Bronchial epithelial cell (primary cell): ENCODE measurements at regions not wholly inside any gene's neighbourhood (a gene's known extent, or its start where the extent isn't known, plus 50 kb on each side); places are given as distances from the start of the nearest gene placed in this dataset.

Source experiments
- DNase-seq: peaks from one replicate; pipeline ENCODE4 v3.0.0-alpha.2; 2010; ENCODE audit warnings: low read depth
- FAIRE-seq: peaks from 2 replicates; lab custom pipeline; 2011; peaks lifted over from hg19 to GRCh38; lab: Jason Lieb, UNC
- H3K27me3 ChIP-seq: 2 replicates; pipeline ENCODE4 v1.5.1; 2011; ENCODE audit warnings: low read length; ENCODE audit not compliant: control insufficient read depth, insufficient read depth
- H3K36me3 ChIP-seq: 2 replicates; pipeline ENCODE4 v1.5.1; 2011; ENCODE audit warnings: low read length; ENCODE audit not compliant: control insufficient read depth, insufficient read depth
- H3K4me3 ChIP-seq: 2 replicates; pipeline ENCODE4 v1.5.1; 2011; ENCODE audit warnings: mild to moderate bottlenecking, low read depth, low read length, control low read depth
- TF ChIP-seq, protein P1 (sequence below): IDR thresholded peaks from 2 replicates; pipeline ENCODE4 v1.5.1; 2011; ENCODE audit warnings: mild to moderate bottlenecking, moderate library complexity, low read length, control low read depth, inconsistent platforms; ENCODE audit not compliant: insufficient read depth, severe bottlenecking

DNA sequence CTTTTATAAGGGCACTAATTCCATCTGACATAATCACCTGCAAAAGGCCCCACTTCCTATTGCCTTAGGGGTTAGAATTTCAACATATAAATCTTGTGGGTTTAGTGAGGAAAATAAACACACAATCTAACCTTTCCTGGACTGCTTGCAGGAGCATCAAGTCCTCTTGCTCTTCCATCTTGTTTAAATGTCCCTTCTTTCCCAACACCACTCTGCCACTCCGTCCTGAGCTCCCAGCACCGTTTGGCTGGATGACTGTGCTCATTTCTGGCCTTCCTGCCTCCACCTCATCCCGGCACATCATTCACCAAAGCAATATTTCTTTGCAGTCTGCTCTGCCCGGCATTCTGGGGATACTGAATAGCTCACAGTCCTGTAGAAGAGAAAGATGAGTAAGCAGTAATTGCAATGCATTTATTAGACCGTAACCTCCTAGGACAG, 247.8 kb downstream of the BCL2 start:
- peak; percentile 22 for DNase-seq
- Histone ChIP-seq H3K36me3 (no peaks in the 10 kb centered on the region), H3K4me3 (no peak overlapping the region), H3K27me3 (no peaks in the 10 kb centered on the region)
- TF ChIP-seq, protein P1, sequence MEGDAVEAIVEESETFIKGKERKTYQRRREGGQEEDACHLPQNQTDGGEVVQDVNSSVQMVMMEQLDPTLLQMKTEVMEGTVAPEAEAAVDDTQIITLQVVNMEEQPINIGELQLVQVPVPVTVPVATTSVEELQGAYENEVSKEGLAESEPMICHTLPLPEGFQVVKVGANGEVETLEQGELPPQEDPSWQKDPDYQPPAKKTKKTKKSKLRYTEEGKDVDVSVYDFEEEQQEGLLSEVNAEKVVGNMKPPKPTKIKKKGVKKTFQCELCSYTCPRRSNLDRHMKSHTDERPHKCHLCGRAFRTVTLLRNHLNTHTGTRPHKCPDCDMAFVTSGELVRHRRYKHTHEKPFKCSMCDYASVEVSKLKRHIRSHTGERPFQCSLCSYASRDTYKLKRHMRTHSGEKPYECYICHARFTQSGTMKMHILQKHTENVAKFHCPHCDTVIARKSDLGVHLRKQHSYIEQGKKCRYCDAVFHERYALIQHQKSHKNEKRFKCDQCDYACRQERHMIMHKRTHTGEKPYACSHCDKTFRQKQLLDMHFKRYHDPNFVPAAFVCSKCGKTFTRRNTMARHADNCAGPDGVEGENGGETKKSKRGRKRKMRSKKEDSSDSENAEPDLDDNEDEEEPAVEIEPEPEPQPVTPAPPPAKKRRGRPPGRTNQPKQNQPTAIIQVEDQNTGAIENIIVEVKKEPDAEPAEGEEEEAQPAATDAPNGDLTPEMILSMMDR, result no peak
- no peak for FAIRE-seq

DNA sequence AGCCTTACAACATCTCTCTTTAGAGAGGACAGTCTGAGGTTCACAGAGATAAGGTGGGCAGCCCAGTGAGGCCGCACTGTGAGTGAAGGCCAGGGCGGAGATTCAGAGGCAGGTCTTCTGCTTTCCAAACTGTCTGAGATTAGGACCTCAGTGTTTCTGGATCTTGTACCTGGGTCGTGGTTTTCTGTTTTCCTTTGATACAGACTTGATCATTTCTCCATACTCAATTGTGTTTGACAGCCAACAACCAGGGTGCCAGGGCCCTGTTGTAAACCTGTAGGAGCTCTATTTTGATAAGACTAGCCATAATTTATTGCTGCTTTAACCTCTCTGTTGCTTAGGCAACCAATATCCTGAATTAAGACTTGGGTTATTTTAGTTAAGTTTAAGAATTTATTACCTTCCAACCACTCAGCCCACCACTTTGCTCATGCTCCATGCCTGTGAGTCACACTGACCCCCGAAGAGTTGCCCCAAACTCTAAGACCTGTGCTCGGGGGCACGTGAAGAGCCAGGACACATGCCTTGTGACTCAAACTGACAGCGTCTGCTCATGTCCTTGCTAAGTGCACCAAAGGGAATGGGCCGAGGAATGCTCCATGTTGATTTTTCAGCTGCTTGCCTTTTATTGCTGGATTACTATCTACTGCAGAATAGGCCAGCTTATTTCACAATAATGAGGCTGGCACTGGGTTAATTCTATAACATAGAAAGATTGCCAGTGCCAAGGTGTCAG, 248.6 kb downstream of the BCL2 start:
- DNase-seq, result no peak
- H3K4me3 ChIP-seq, result no peak overlapping the region
- TF ChIP-seq, protein P1, result no peak
- no peak for FAIRE-seq
- H3K36me3 ChIP-seq, result no peaks in the 10 kb centered on the region
- no peaks in the 10 kb centered on the region for H3K27me3 ChIP-seq

DNA sequence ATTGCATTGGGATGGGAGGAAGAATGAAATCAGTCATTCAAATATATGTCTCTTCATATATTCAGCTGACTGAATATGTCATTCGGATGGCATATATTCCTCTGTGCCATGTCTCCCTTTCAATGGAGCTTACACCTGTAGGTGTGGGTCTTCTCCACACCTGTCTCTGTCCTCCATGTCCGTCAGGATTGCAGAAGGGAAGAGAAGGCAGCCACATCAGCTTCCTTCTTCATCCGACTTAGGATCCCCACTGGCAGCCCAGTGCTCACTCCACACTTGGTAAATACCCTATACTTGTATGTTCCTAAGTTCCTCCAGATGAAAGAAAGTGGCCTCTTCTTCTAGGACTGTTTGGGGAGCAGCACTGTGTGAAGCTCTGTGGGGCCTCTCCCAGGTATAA, 250.1 kb downstream of the BCL2 start:
- FAIRE-seq (no peak), DNase-seq (no peak)
- TF ChIP-seq, protein P1, result no peak
- no peak overlapping the region for H3K4me3 ChIP-seq
- no peaks in the 10 kb centered on the region for H3K27me3 ChIP-seq
- H3K36me3 ChIP-seq, result no peaks in the 10 kb centered on the region

DNA sequence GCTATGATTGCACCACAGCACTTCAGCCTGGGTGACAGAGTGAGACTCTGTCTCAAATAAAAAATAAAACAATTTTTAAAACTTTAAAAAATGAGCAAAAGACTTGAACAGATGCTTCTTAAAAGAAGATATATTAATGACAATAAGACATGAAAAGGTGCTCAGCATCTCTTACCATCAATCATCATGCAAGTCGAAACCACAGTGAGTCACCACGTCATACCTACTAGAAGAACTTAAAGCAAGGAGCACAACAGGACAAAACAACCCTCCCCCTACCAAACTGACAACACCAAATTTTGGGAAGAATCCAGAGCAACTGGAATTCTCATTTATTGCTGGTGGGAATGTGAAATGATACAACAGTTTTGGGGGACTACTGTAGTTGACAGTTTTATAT, 251.6 kb downstream of the BCL2 start:
- Histone ChIP-seq H3K4me3 (no peak overlapping the region), H3K27me3 (no peaks in the 10 kb centered on the region), H3K36me3 (no peaks in the 10 kb centered on the region)
- FAIRE-seq (no peak), DNase-seq (peak; percentile 72)
- TF ChIP-seq, protein P1, result no peak

DNA sequence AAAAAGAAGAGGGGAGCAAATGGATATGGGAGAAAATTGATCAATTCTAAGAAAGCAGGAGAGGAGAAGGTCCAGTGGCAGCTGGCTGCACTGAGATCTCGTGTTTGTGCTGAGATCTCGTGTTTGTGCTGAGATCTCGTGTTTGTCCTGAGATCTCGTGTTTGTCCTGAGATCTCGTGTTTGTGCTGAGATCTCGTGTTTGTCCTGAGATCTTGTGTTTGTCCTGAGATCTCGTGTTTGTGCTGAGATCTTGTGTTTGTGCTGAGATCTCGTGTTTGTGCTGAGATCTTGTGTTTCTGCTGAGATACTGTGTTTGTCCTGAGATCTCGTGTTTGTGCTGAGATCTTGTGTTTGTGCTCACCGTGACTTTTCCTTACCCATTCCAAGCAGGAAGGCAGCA, 254.4 kb downstream of the BCL2 start:
- peak; percentile 95 for FAIRE-seq
- Histone ChIP-seq H3K36me3 (no peaks in the 10 kb centered on the region), H3K27me3 (no peaks in the 10 kb centered on the region), H3K4me3 (no peak overlapping the region)
- TF ChIP-seq, protein P1, result no peak
- DNase-seq, result no peak

DNA sequence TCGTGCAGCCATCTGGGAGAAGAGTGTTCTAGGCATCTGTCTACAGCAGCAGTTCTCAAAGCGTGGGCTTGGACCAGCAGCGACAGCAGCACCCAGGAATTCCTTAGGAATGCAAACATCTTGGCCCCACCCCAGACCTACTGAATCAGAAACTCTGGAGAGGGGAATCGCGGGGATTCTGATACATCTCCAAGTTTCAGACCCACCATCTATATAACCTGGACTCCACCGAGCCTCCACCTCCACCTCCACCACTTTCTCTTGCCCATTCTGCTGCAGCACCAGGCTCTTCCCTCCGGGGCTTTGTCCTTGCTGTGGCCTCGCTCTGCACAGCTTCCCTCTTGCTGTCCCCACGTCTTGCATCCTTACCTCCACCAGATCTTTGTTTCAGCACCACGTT, 256.4 kb downstream of the BCL2 start:
- FAIRE-seq (no peak), DNase-seq (no peak)
- TF ChIP-seq, protein P1, result no peak
- Histone ChIP-seq H3K27me3 (no peaks in the 10 kb centered on the region), H3K36me3 (no peaks in the 10 kb centered on the region), H3K4me3 (no peak overlapping the region)
